ENCODE measurements at regions not wholly inside any gene's neighbourhood (a gene's known extent, or its start where the extent isn't known, plus 50 kb on each side); places are given as distances from the start of the nearest gene placed in this dataset.

GRCh38 chr2:185239491-185239890 lies 499.1 kb upstream of the FSIP2 start:
- Mint-ChIP-seq H3K9me3 (peaks cover 5% of the 10 kb centered on the region), H3K36me3 (no peaks in the 10 kb centered on the region), H3K27ac (no peak overlapping the region), H3K4me3 (no peak overlapping the region), H3K27me3 (ENCODE audit: insufficient read depth, low read depth) (no peaks in the 10 kb centered on the region), H3K4me1 (no peaks in the 10 kb centered on the region)
- Histone ChIP-seq H3K4me2 (no peak overlapping the region), H3K9ac (no peak overlapping the region), H3K36me3 (no peaks in the 10 kb centered on the region), H2AFZ (replicated peaks) (no peak overlapping the region), H3K27ac (no peak overlapping the region), H4K20me1 (ENCODE audit: low read depth) (no peaks in the 10 kb centered on the region), H3K9me3 (ENCODE audit: low read depth) (peaks cover 7% of the 10 kb centered on the region), H3K4me3 (no peak overlapping the region), H3K79me2 (ENCODE audit: low read depth) (no peaks in the 10 kb centered on the region), H3F3A (ENCODE audit: low read depth) (no peaks in the 10 kb centered on the region), H3K27me3 (no peaks in the 10 kb centered on the region), H3K4me1 (no peaks in the 10 kb centered on the region)
- TF ChIP-seq EZH2phosphoT487 (IDR thresholded peaks at IDR 0.05): no peak
- no peak for TF ChIP-seq EZH2 (IDR thresholded peaks at IDR 0.05)
- TF ChIP-seq CTCF (IDR thresholded peaks at IDR 0.05): no peak
- no peak for DNase-seq (ENCODE audit: low spot score)

GRCh38 chr2:185240796-185241195 lies 497.8 kb upstream of the FSIP2 start:
- Histone ChIP-seq H2AFZ (replicated peaks) (no peak overlapping the region), H3K27ac (no peak overlapping the region), H3K9ac (no peak overlapping the region), H3K4me3 (no peak overlapping the region), H3K4me1 (no peaks in the 10 kb centered on the region), H3K79me2 (ENCODE audit: low read depth) (no peaks in the 10 kb centered on the region), H3K4me2 (no peak overlapping the region), H4K20me1 (ENCODE audit: low read depth) (no peaks in the 10 kb centered on the region), H3K27me3 (no peaks in the 10 kb centered on the region), H3K36me3 (no peaks in the 10 kb centered on the region), H3F3A (ENCODE audit: low read depth) (no peaks in the 10 kb centered on the region), H3K9me3 (ENCODE audit: low read depth) (peaks cover 7% of the 10 kb centered on the region)
- Mint-ChIP-seq H3K4me1 (no peaks in the 10 kb centered on the region), H3K9me3 (peaks cover 5% of the 10 kb centered on the region), H3K27ac (no peak overlapping the region), H3K36me3 (no peaks in the 10 kb centered on the region), H3K27me3 (ENCODE audit: insufficient read depth, low read depth) (no peaks in the 10 kb centered on the region), H3K4me3 (no peak overlapping the region)
- no peak for TF ChIP-seq CTCF (IDR thresholded peaks at IDR 0.05)
- no peak for TF ChIP-seq EZH2 (IDR thresholded peaks at IDR 0.05)
- TF ChIP-seq EZH2phosphoT487 (IDR thresholded peaks at IDR 0.05): no peak
- DNase-seq (ENCODE audit: low spot score): no peak

GRCh38 chr2:185241556-185241955 lies 497.0 kb upstream of the FSIP2 start:
- H3F3A ChIP-seq (ENCODE audit: low read depth): no peaks in the 10 kb centered on the region
- no peaks in the 10 kb centered on the region for H3K27me3 ChIP-seq
- H3K27ac ChIP-seq: no peak overlapping the region
- Mint-ChIP-seq H3K27ac (no peak overlapping the region), H3K36me3 (no peaks in the 10 kb centered on the region), H3K9me3 (peaks cover 5% of the 10 kb centered on the region), H3K4me3 (no peak overlapping the region), H3K27me3 (ENCODE audit: insufficient read depth, low read depth) (no peaks in the 10 kb centered on the region), H3K4me1 (no peaks in the 10 kb centered on the region)
- no peak overlapping the region for H3K4me3 ChIP-seq
- H3K36me3 ChIP-seq: no peaks in the 10 kb centered on the region
- no peak overlapping the region for H3K9ac ChIP-seq
- no peaks in the 10 kb centered on the region for H4K20me1 ChIP-seq (ENCODE audit: low read depth)
- H3K79me2 ChIP-seq (ENCODE audit: low read depth): no peaks in the 10 kb centered on the region
- no peak overlapping the region for H2AFZ ChIP-seq (replicated peaks)
- H3K4me2 ChIP-seq: no peak overlapping the region
- H3K9me3 ChIP-seq (ENCODE audit: low read depth): peaks cover under 1% of the 10 kb centered on the region
- H3K4me1 ChIP-seq: peaks cover 5% of the 10 kb centered on the region
- no peak for TF ChIP-seq CTCF (IDR thresholded peaks at IDR 0.05)
- no peak for TF ChIP-seq EZH2phosphoT487 (IDR thresholded peaks at IDR 0.05)
- TF ChIP-seq EZH2 (IDR thresholded peaks at IDR 0.05): no peak
- no peak for DNase-seq (ENCODE audit: low spot score)
